H9 (cell line): ENCODE measurements at regions not wholly inside any gene's neighbourhood (a gene's known extent, or its start where the extent isn't known, plus 50 kb on each side); places are given as distances from the start of the nearest gene placed in this dataset.
A peak's percentile ranks its signal among the peaks of the same experiment; 100 is the strongest.

Source experiments
- DNase-seq: peaks from one replicate; pipeline ENCODE4 v3.0.0-alpha.2; 2017
- H2AFZ ChIP-seq: one replicate; pipeline ENCODE4 v1.6.1; 2013; ENCODE audit warnings: mild to moderate bottlenecking, low read length, control low read depth, moderate library complexity
- H2AK5ac ChIP-seq: 2 replicates; pipeline ENCODE4 v1.6.1; 2013; ENCODE audit warnings: low read length, control low read depth, mixed read lengths; ENCODE audit not compliant: insufficient read length
- H2BK120ac ChIP-seq: one replicate; pipeline ENCODE4 v1.6.1; 2013; ENCODE audit warnings: low read depth, mild to moderate bottlenecking, low read length, control low read depth, inconsistent platforms; ENCODE audit not compliant: poor library complexity, severe bottlenecking
- H2BK12ac ChIP-seq: 2 replicates; pipeline ENCODE4 v1.6.1; 2013; ENCODE audit warnings: low read length, control low read depth, mixed read lengths, low read depth; ENCODE audit not compliant: insufficient read length
- H2BK15ac ChIP-seq: 2 replicates; pipeline ENCODE4 v1.6.1; 2013; ENCODE audit warnings: low read depth, low read length, control low read depth
- H2BK20ac ChIP-seq: one replicate; pipeline ENCODE4 v1.6.1; 2013; ENCODE audit warnings: low read depth, mild to moderate bottlenecking, low read length, control low read depth, inconsistent platforms; ENCODE audit not compliant: poor library complexity, severe bottlenecking
- H2BK5ac ChIP-seq: 2 replicates; pipeline ENCODE4 v1.6.1; 2013; ENCODE audit warnings: low read length, control low read depth, mixed read lengths; ENCODE audit not compliant: insufficient read length
- H3K14ac ChIP-seq: 2 replicates; pipeline ENCODE4 v1.6.1; 2013; ENCODE audit warnings: low read length, control low read depth; ENCODE audit not compliant: insufficient read depth
- H3K18ac ChIP-seq: 2 replicates; pipeline ENCODE4 v1.6.1; 2013; ENCODE audit warnings: low read depth, mild to moderate bottlenecking, mixed read lengths, low read length, control low read depth; ENCODE audit not compliant: insufficient read length
- H3K23ac ChIP-seq: 2 replicates; pipeline ENCODE4 v1.6.1; 2013; ENCODE audit warnings: low read length, control low read depth, mixed read lengths, low read depth; ENCODE audit not compliant: insufficient read length
- H3K23me2 ChIP-seq: 2 replicates; pipeline ENCODE4 v1.6.1; 2013; ENCODE audit warnings: low read depth, mild to moderate bottlenecking, mixed read lengths, low read length, control low read depth; ENCODE audit not compliant: insufficient read length, poor library complexity, severe bottlenecking
- H3K27ac ChIP-seq: 2 replicates; pipeline ENCODE4 v1.5.1; 2013; ENCODE audit warnings: low read length, control low read depth, mixed read lengths, low read depth; ENCODE audit not compliant: insufficient read length
- H3K27me3 ChIP-seq: 2 replicates; pipeline ENCODE4 v1.6.1; 2013; ENCODE audit warnings: low read length, control low read depth, inconsistent platforms; ENCODE audit not compliant: insufficient read depth
- H3K4ac ChIP-seq: 2 replicates; pipeline ENCODE4 v1.6.1; 2013; ENCODE audit warnings: low read depth, mild to moderate bottlenecking, control low read depth, inconsistent platforms, low read length, moderate library complexity
- H3K4me1 ChIP-seq: 2 replicates; pipeline ENCODE4 v1.6.1; 2013; ENCODE audit warnings: low read length, control low read depth, inconsistent platforms; ENCODE audit not compliant: insufficient read depth
- H3K4me2 ChIP-seq: 2 replicates; pipeline ENCODE4 v1.6.1; 2013; ENCODE audit warnings: low read length, control low read depth, mixed read lengths; ENCODE audit not compliant: insufficient read length, insufficient read depth
- H3K56ac ChIP-seq: 2 replicates; pipeline ENCODE4 v1.6.1; 2013; ENCODE audit warnings: low read depth, mild to moderate bottlenecking, mixed read lengths, low read length, control low read depth; ENCODE audit not compliant: insufficient read length
- H3K79me1 ChIP-seq: 2 replicates; pipeline ENCODE4 v1.6.1; 2013; ENCODE audit warnings: low read depth, mild to moderate bottlenecking, moderate library complexity, low read length, control low read depth, inconsistent platforms; ENCODE audit not compliant: insufficient read depth, poor library complexity, severe bottlenecking
- H3K79me2 ChIP-seq: 2 replicates; pipeline ENCODE4 v1.6.1; 2013; ENCODE audit warnings: low read length, control low read depth, inconsistent platforms; ENCODE audit not compliant: insufficient read depth
- H3K9ac ChIP-seq: 2 replicates; pipeline ENCODE4 v1.6.1; 2013; ENCODE audit warnings: low read length, control low read depth, mixed read lengths; ENCODE audit not compliant: insufficient read length; ENCODE audit errors: extremely low read depth
- H3K9me3 ChIP-seq: one replicate; pipeline ENCODE4 v1.6.1; 2013; ENCODE audit warnings: low read depth, low read length, inconsistent platforms; ENCODE audit not compliant: control insufficient read depth
- H3T11ph ChIP-seq: one replicate; pipeline ENCODE4 v1.6.1; 2013; ENCODE audit warnings: mild to moderate bottlenecking, low read length, control low read depth, inconsistent platforms
- H4K20me1 ChIP-seq: one replicate; pipeline ENCODE4 v1.6.1; 2013; ENCODE audit not compliant: control insufficient read depth, insufficient read length, insufficient read depth
- H4K5ac ChIP-seq: 2 replicates; pipeline ENCODE4 v1.6.1; 2013; ENCODE audit warnings: low read depth, mild to moderate bottlenecking, mixed read lengths, low read length, control low read depth; ENCODE audit not compliant: insufficient read length
- H4K8ac ChIP-seq: replicated peaks from 2 replicates; pipeline ENCODE4 v1.6.1; 2013; ENCODE audit warnings: low read length, control low read depth, mixed read lengths, low read depth; ENCODE audit not compliant: insufficient read length
- H4K91ac ChIP-seq: 2 replicates; pipeline ENCODE4 v1.6.1; 2013; ENCODE audit warnings: low read depth, mild to moderate bottlenecking, moderate library complexity, mixed read lengths, low read length, control low read depth; ENCODE audit not compliant: insufficient read length
- H3K27ac Mint-ChIP-seq, 3 experiments: 2 replicates in 2 of 3; 3 replicates in 1 of 3; pipeline ENCODE4 v1.8.0; 2020 to 2021; ENCODE audit warnings: mixed read lengths in 3 of 3, mild to moderate bottlenecking in 1 of 3, moderate library complexity in 1 of 3
- H3K27me3 Mint-ChIP-seq: 2 replicates; pipeline ENCODE4 v1.8.0; 2021; ENCODE audit warnings: low read depth, mild to moderate bottlenecking, moderate library complexity, mixed read lengths
- H3K36me3 Mint-ChIP-seq, 3 experiments: 2 replicates in 2 of 3; 3 replicates in 1 of 3; pipeline ENCODE4 v1.8.0; 2020 to 2021; ENCODE audit warnings: low read depth in 3 of 3, mixed read lengths in 3 of 3; ENCODE audit not compliant: insufficient read depth in 1 of 3
- H3K4me1 Mint-ChIP-seq, 2 experiments: 2 replicates each; pipeline ENCODE4 v1.8.0; 2020; ENCODE audit warnings: mixed read lengths in 2 of 2
- H3K4me3 Mint-ChIP-seq, 2 experiments: 2 replicates in 1 of 2; 3 replicates in 1 of 2; pipeline ENCODE4 v1.8.0; 2020 to 2021; ENCODE audit warnings: mild to moderate bottlenecking in 2 of 2, mixed read lengths in 2 of 2, moderate library complexity in 1 of 2
- H3K9me3 Mint-ChIP-seq, 2 experiments: 2 replicates in 1 of 2; 3 replicates in 1 of 2; pipeline ENCODE4 v1.8.0; 2020; ENCODE audit warnings: mild to moderate bottlenecking in 2 of 2, mixed read lengths in 2 of 2, moderate library complexity in 1 of 2
- CTCF ChIP-seq: fragments of 200-600 bp; sonication (generic); conservative IDR thresholded peaks from 3 replicates; pipeline ENCODE4 v1.8.0; 2021; ENCODE audit warnings: antibody characterized with exemption, mild to moderate bottlenecking
- WGBS: extraction: QIAGEN DNeasy Blood & Tissue Kit; methylation state at CpG from one replicate; pipeline ENCODE4 v1.1.7; 2013; ENCODE audit warnings: missing lambda C conversion rate, low lambda C conversion rate, mixed read lengths; ENCODE audit not compliant: insufficient read length; ENCODE audit errors: extremely low coverage; 5-methylcytosine and 5-hydroxymethylcytosine counted together

DNA sequence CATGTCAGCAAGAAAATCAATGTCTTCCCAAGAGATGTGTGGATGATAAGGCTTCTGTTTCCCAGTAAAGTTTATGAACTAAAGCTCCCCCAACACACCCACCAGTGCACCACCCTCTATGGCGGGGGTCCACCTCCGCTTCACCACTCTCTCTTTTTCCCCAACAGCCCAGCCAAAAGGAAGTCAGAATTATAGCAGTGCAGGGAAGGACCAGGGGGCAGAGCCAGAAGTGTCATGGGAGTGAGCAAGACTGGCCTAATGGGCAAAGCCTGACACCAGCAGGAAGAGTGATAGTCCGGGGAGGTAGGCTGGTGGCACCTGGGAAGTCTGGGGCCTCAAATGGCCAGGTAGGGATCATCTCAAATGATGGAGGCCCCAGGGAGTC, 167.7 kb downstream of the ZFP36L2 start:
- Histone ChIP-seq H2BK5ac (no peak overlapping the region), H4K5ac (no peak overlapping the region), H3K4me1 (no peaks in the 10 kb centered on the region; the same call in 1 of the 2 replicates), H2AK5ac (no peak overlapping the region), H2BK120ac (no peak overlapping the region), H3K79me2 (no peaks in the 10 kb centered on the region), H2BK20ac (no peak overlapping the region), H2BK12ac (no peak overlapping the region), H3K18ac (no peak overlapping the region), H4K20me1 (no peaks in the 10 kb centered on the region), H3K14ac (no peak overlapping the region), H4K8ac (no peak overlapping the region), H3K27ac (no peak overlapping the region), H3K56ac (no peak overlapping the region), H2BK15ac (no peak overlapping the region), H3T11ph (no peak overlapping the region), H3K9ac (no peak overlapping the region), H3K23ac (no peak overlapping the region), H3K79me1 (no peaks in the 10 kb centered on the region), H4K91ac (no peak overlapping the region), H2AFZ (no peak overlapping the region), H3K4ac (no peak overlapping the region), H3K9me3 (no peaks in the 10 kb centered on the region), H3K27me3 (no peaks in the 10 kb centered on the region), H3K23me2 (no peaks in the 10 kb centered on the region), H3K4me2 (no peak overlapping the region)
- H3K36me3 Mint-ChIP-seq, result peaks cover 3 to 5% (median 5%) of the 10 kb centered on the region in 3 experiments; a peak in 6 of 7 replicates
- peaks cover 1% of the 10 kb centered on the region; the same call in 1 of the 2 replicates for H3K27me3 Mint-ChIP-seq
- WGBS, result no CpG with 5 or more reads among the region's 3 CpGs
- H3K9me3 Mint-ChIP-seq, result peaks cover 7 to 12% of the 10 kb centered on the region in 2 experiments
- peaks cover 13 to 25% of the 10 kb centered on the region in 2 experiments for H3K4me1 Mint-ChIP-seq
- peak overlapping the region in 1 of 3 experiments; percentile 16; a peak in 1 of 7 replicates for H3K27ac Mint-ChIP-seq
- DNase-seq, result no peak
- no peak for TF ChIP-seq CTCF
- peak overlapping the region in 1 of 2 experiments; percentile 25; a peak in 1 of 5 replicates for H3K4me3 Mint-ChIP-seq
